B cell (primary cell): ENCODE measurements at regions not wholly inside any gene's neighbourhood (a gene's known extent, or its start where the extent isn't known, plus 50 kb on each side); places are given as distances from the start of the nearest gene placed in this dataset.

Source experiments
- ATAC-seq: fragments of 200-7000 bp; cut with Tn5 transposase; one replicate; pipeline ENCODE4 v1.10.0; 2021; ENCODE audit warnings: low read depth, mild to moderate bottlenecking, moderate number of reproducible peaks, moderate library complexity
- CTCF ChIA-PET: fragments of 350-600 bp; sonication (Branson Sonifier 250); formaldehyde crosslinking; loops from one replicate; lab custom pipeline; 2021; ENCODE audit warnings: antibody characterized with exemption, inconsistent platforms; lab: Charles Lee
- POLR2A ChIA-PET: fragments of 350-600 bp; sonication (Branson Sonifier 250); formaldehyde crosslinking; loops from one replicate; lab custom pipeline; 2021; ENCODE audit warnings: antibody characterized with exemption; lab: Charles Lee
- DNase-seq: peaks from one replicate; pipeline ENCODE4 v3.0.0; 2013
- H2AFZ ChIP-seq: 2 replicates; pipeline ENCODE4 v1.6.1; 2012; ENCODE audit warnings: mild to moderate bottlenecking, low read depth, low read length; ENCODE audit not compliant: insufficient read depth, poor library complexity, severe bottlenecking
- H3K27ac ChIP-seq, 2 donors: 1 replicate in 1 of 2; 2 replicates in 1 of 2; pipeline ENCODE4 v1.5.1; 2012 to 2013; ENCODE audit warnings: low read length in 2 of 2, mild to moderate bottlenecking in 2 of 2, moderate library complexity in 1 of 2
- H3K27me3 ChIP-seq, 4 experiments: fragments of 200-600 bp in 1 of 4; sonication (generic) in 1 of 4; replicated peaks in 1 of 4; 1 replicate in 2 of 4; 2 replicates in 2 of 4; pipeline versions ENCODE4 v1.6.1 to v1.7.0; 2013 to 2016; ENCODE audit warnings: low read length in 3 of 4, mild to moderate bottlenecking in 2 of 4, mixed read lengths in 1 of 4, moderate library complexity in 1 of 4; ENCODE audit not compliant: insufficient read depth in 4 of 4, control insufficient read depth in 3 of 4; ENCODE audit errors: control extremely low read depth in 1 of 4
- H3K36me3 ChIP-seq, 2 experiments: replicated peaks in 1 of 2; 1 replicate in 1 of 2; 2 replicates in 1 of 2; pipeline versions ENCODE4 v1.6.1 to v1.7.1; 2013; ENCODE audit warnings: low read length in 1 of 2; ENCODE audit not compliant: insufficient read depth in 2 of 2, control insufficient read depth in 1 of 2; ENCODE audit errors: control extremely low read depth in 1 of 2, extremely low read depth in 1 of 2
- H3K4me1 ChIP-seq, 2 donors: fragments of 200-600 bp in 1 of 2; sonication (generic) in 1 of 2; 1 replicate in 1 of 2; 2 replicates in 1 of 2; pipeline versions ENCODE4 v1.5.1 to v1.6.1; 2013 to 2017; ENCODE audit warnings: low read length in 2 of 2; ENCODE audit not compliant: control insufficient read depth in 2 of 2, insufficient read depth in 2 of 2
- H3K4me2 ChIP-seq: replicated peaks from 2 replicates; pipeline ENCODE3; 2012; ENCODE audit warnings: mild to moderate bottlenecking, low read depth, low read length; ENCODE audit not compliant: poor library complexity, severe bottlenecking
- H3K4me3 ChIP-seq, 5 experiments: fragments of 200-600 bp in 1 of 5; sonication (generic) in 1 of 5; 1 replicate in 3 of 5; 2 replicates in 2 of 5; pipeline versions ENCODE4 v1.5.1 to v1.7.0; 2011 to 2016; ENCODE audit warnings: low read length in 4 of 5, mild to moderate bottlenecking in 4 of 5, low read depth in 2 of 5, control low read depth in 1 of 5, moderate library complexity in 1 of 5; ENCODE audit not compliant: insufficient read depth in 1 of 5; ENCODE audit errors: control extremely low read depth in 1 of 5, extremely low read depth in 1 of 5
- H3K79me2 ChIP-seq: fragments of 200-600 bp; sonication (generic); one replicate; pipeline ENCODE4 v1.6.0; 2016; ENCODE audit warnings: low read length; ENCODE audit not compliant: control insufficient read depth, insufficient read depth
- H3K9ac ChIP-seq: fragments of 200-600 bp; sonication (generic); 2 replicates; pipeline ENCODE4 v1.6.1; 2017; ENCODE audit warnings: mild to moderate bottlenecking, low read length, moderate library complexity
- H3K9me3 ChIP-seq, 3 donors: one replicate each; pipeline versions ENCODE4 v1.6.1 to v1.7.1; 2013; ENCODE audit warnings: low read length in 2 of 3; ENCODE audit not compliant: control insufficient read depth in 2 of 3, insufficient read depth in 1 of 3; ENCODE audit errors: control extremely low read depth in 1 of 3
- H4K20me1 ChIP-seq: 2 replicates; pipeline ENCODE4 v1.6.0; 2012; ENCODE audit warnings: mild to moderate bottlenecking, low read length; ENCODE audit not compliant: insufficient read depth, control insufficient read depth, poor library complexity, severe bottlenecking
- H3K27ac Mint-ChIP-seq: one replicate; pipeline ENCODE4 v1.8.0; 2021; ENCODE audit warnings: mixed read lengths
- H3K27me3 Mint-ChIP-seq: one replicate; pipeline ENCODE4 v1.8.0; 2021; ENCODE audit warnings: mixed read lengths
- H3K4me1 Mint-ChIP-seq: one replicate; pipeline ENCODE4 v1.8.0; 2021; ENCODE audit warnings: mixed read lengths
- H3K4me3 Mint-ChIP-seq: one replicate; pipeline ENCODE4 v1.8.0; 2021; ENCODE audit warnings: mixed read lengths
- H3K9me3 Mint-ChIP-seq: one replicate; pipeline ENCODE4 v1.8.0; 2022; ENCODE audit warnings: mixed read lengths; ENCODE audit not compliant: insufficient read depth
- CTCF ChIP-seq: fragments of 200-600 bp; IDR thresholded peaks from one replicate; pipeline ENCODE4 v1.8.0; 2022; ENCODE audit warnings: antibody characterized with exemption, mild to moderate bottlenecking
- EZH2 ChIP-seq: IDR thresholded peaks from 2 replicates; pipeline ENCODE4 v1.6.1; 2012; ENCODE audit warnings: borderline replicate concordance, low read depth, mild to moderate bottlenecking, moderate library complexity, low read length; ENCODE audit not compliant: insufficient read depth, poor library complexity, severe bottlenecking
- WGBS: methylation state at CpG from one replicate; pipeline ENCODE4 v1.1.5; 2013; ENCODE audit warnings: missing lambda C conversion rate; ENCODE audit not compliant: insufficient coverage; 5-methylcytosine and 5-hydroxymethylcytosine counted together
- intact Hi-C: fragments of 100-400 bp; cut with micrococcal nuclease; formaldehyde crosslinking; loops from one replicate; pipeline ENCODE4 v1.10.0; 2022

GRCh38 chr4:57424232-57424897, 314.2 kb upstream of the IGFBP7 start:
- 81% methylated on average over 4 of the region's 6 CpGs for WGBS
- ChIA-PET POLR2A (no interaction called here), CTCF (no interaction called here)
- intact Hi-C loops: no loop called here
- H3K9ac ChIP-seq: no peak overlapping the region
- ATAC-seq: no peak
- no peaks in the 10 kb centered on the region for H3K27me3 ChIP-seq
- H3K4me1 Mint-ChIP-seq: no peaks in the 10 kb centered on the region
- no peaks in the 10 kb centered on the region for H3K27me3 Mint-ChIP-seq
- H3K4me3 ChIP-seq: no peak overlapping the region
- no peaks in the 10 kb centered on the region for H4K20me1 ChIP-seq
- no peaks in the 10 kb centered on the region for H3K79me2 ChIP-seq
- DNase-seq: no peak
- no peak overlapping the region for H2AFZ ChIP-seq
- H3K9me3 ChIP-seq: no peaks in the 10 kb centered on the region
- H3K9me3 Mint-ChIP-seq: no peaks in the 10 kb centered on the region
- no peak overlapping the region for H3K4me2 ChIP-seq
- no peak overlapping the region for H3K4me3 Mint-ChIP-seq
- no peak overlapping the region for H3K27ac ChIP-seq
- no peaks in the 10 kb centered on the region for H3K4me1 ChIP-seq
- TF ChIP-seq EZH2: no peak
- H3K36me3 ChIP-seq: no peaks in the 10 kb centered on the region
- H3K27ac Mint-ChIP-seq: no peak overlapping the region

GRCh38 chr4:57418133-57418532, 307.9 kb upstream of the IGFBP7 start:
- Mint-ChIP-seq H3K27me3 (no peaks in the 10 kb centered on the region), H3K27ac (no peak overlapping the region), H3K4me3 (no peak overlapping the region), H3K4me1 (no peaks in the 10 kb centered on the region), H3K9me3 (no peaks in the 10 kb centered on the region)
- WGBS: no CpG with 5 or more reads among the region's 1 CpG
- Histone ChIP-seq H3K27me3 (no peaks in the 10 kb centered on the region), H3K4me3 (no peak overlapping the region), H4K20me1 (no peaks in the 10 kb centered on the region), H3K9me3 (no peaks in the 10 kb centered on the region), H3K9ac (no peak overlapping the region), H3K4me2 (no peak overlapping the region), H3K27ac (no peak overlapping the region), H3K36me3 (no peaks in the 10 kb centered on the region), H2AFZ (no peak overlapping the region), H3K79me2 (no peaks in the 10 kb centered on the region), H3K4me1 (no peaks in the 10 kb centered on the region)
- DNase-seq: no peak
- TF ChIP-seq CTCF (no peak), EZH2 (no peak)
- CTCF ChIA-PET: no interaction called here
- POLR2A ChIA-PET: no interaction called here
- intact Hi-C loops: no loop called here
- no peak for ATAC-seq
